ENCODE measurements at regions not wholly inside any gene's neighbourhood (a gene's known extent, or its start where the extent isn't known, plus 50 kb on each side); places are given as distances from the start of the nearest gene placed in this dataset.
A peak's percentile ranks its signal among the peaks of the same experiment; 100 is the strongest.

DNA sequence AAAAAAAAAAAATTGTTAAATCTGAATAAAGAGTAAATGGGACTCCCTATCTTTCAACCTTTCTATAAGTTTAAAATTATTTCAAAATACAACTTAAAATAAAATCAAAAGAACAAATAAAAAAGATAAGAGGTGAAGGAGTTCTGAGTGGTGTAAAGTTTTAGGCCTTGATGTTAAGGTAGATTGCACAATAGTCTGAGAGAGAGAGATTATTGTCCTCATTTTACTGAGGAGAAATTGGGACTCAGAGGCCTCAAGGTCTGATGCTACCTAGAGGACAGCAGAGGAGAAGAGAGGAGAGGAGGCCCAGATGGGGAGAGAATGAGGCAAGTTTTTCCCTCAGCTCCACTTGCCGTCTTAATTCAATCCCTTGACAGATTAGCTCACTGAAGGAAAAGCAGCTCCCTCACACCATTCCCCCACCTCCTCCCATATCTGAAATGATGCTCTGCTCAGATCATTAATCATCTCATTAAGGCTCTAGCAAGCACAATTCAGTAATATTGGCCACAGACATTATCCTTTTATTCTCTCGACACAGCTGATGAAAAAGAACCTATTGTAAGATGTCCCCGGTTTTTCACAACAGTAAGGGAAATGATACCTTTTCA, 106.3 kb upstream of the PTPN13 start:
- Histone ChIP-seq H3K27me3 (replicated peaks; ENCODE audit: insufficient read depth) (no peaks in the 10 kb centered on the region), H3K4me1 (ENCODE audit: control insufficient read depth in 1 of 2, low read depth in 2 of 2) (no peaks in the 10 kb centered on the region), H3K9me3 (no peaks in the 10 kb centered on the region), H3K4me3 (no peak overlapping the region), H3K27ac (no peak overlapping the region), H3K36me3 (no peaks in the 10 kb centered on the region)
- no peak for DNase-seq (ENCODE audit: low spot score)
- ATAC-seq (ENCODE audit: insufficient number of reproducible peaks, low FRiP score, low read depth), result no peak
- TF ChIP-seq, protein P1, sequence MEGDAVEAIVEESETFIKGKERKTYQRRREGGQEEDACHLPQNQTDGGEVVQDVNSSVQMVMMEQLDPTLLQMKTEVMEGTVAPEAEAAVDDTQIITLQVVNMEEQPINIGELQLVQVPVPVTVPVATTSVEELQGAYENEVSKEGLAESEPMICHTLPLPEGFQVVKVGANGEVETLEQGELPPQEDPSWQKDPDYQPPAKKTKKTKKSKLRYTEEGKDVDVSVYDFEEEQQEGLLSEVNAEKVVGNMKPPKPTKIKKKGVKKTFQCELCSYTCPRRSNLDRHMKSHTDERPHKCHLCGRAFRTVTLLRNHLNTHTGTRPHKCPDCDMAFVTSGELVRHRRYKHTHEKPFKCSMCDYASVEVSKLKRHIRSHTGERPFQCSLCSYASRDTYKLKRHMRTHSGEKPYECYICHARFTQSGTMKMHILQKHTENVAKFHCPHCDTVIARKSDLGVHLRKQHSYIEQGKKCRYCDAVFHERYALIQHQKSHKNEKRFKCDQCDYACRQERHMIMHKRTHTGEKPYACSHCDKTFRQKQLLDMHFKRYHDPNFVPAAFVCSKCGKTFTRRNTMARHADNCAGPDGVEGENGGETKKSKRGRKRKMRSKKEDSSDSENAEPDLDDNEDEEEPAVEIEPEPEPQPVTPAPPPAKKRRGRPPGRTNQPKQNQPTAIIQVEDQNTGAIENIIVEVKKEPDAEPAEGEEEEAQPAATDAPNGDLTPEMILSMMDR (IDR thresholded peaks at IDR 0.05), result no peak

DNA sequence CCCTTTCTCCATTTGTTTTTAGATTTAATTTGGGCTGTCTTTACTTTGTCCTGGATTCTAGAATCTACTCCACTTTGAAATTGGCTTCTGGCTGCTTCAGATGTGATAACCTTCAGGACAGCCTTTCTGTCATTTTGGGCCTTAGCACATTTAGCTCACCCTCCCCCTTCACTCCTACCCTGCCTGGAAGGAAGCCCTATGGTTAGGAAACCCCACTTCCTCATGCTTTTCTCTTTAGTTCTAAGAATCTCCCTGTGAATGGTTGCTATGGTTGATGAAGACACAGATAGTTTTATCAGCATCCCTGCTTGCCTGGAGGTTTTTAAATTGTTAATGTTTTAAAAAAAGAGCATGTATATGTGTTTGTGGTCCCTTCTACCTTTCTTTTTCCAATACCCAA, 100.7 kb upstream of the PTPN13 start:
- no peaks in the 10 kb centered on the region for H3K36me3 ChIP-seq
- no peak overlapping the region for H3K4me3 ChIP-seq
- ATAC-seq (ENCODE audit: insufficient number of reproducible peaks, low FRiP score, low read depth) (no peak), DNase-seq (ENCODE audit: low spot score) (no peak)
- no peaks in the 10 kb centered on the region for H3K4me1 ChIP-seq (ENCODE audit: control insufficient read depth in 1 of 2, low read depth in 2 of 2)
- no peak overlapping the region for H3K27ac ChIP-seq
- H3K9me3 ChIP-seq, result no peaks in the 10 kb centered on the region
- TF ChIP-seq, protein P1 (IDR thresholded peaks at IDR 0.05), result no peak
- no peaks in the 10 kb centered on the region for H3K27me3 ChIP-seq (replicated peaks; ENCODE audit: insufficient read depth)

DNA sequence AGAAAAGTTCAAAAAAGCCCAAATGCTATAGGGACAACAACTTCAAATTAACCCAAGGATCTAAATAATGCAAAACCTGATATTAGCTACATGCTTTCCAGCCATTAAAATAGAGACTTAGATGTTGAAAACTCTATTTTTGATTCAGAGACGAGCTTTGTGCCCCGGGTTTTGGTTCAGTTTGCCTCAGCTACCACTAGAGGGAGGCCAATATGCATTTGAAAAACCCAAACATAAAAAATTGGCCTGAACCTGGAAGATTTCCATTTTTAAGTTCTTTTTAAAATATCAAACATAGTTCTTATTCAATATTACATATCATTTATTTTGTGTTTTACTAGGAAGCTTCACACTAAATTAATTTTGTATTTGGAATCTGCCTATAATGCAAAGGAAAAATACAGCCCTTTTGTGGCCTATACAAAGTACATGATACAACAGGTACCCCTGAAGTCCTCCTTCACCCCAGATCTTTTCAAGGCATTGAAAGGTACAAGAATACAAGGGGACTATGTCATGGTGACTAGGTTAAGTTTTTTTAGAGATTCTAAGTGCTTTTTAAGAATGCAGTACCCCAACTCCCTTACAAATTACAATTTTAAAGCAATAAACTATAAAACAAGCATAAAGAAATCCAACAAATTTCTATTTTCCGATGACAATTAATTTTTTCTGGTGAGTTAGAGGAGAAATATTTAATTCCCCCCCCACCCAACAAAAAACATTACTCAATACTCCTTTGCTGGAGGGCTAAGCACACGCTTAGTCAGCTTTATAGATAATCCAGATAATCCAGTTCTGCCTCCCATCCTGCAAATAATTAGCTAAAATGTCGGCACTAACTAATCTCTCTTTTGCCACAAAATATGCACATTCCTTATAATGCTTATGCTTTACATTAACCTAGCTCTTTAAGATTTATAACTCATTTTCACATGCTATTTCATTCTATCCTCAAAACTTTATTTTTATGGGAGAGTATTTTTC, 97.7 kb upstream of the PTPN13 start:
- Histone ChIP-seq H3K4me1 (ENCODE audit: control insufficient read depth in 1 of 2, low read depth in 2 of 2) (no peaks in the 10 kb centered on the region), H3K4me3 (no peak overlapping the region), H3K36me3 (no peaks in the 10 kb centered on the region), H3K27ac (no peak overlapping the region), H3K27me3 (replicated peaks; ENCODE audit: insufficient read depth) (no peaks in the 10 kb centered on the region), H3K9me3 (no peaks in the 10 kb centered on the region)
- DNase-seq (ENCODE audit: low spot score) (no peak), ATAC-seq (ENCODE audit: insufficient number of reproducible peaks, low FRiP score, low read depth) (no peak)
- TF ChIP-seq, protein P1 (IDR thresholded peaks at IDR 0.05), result peak; percentile 83

DNA sequence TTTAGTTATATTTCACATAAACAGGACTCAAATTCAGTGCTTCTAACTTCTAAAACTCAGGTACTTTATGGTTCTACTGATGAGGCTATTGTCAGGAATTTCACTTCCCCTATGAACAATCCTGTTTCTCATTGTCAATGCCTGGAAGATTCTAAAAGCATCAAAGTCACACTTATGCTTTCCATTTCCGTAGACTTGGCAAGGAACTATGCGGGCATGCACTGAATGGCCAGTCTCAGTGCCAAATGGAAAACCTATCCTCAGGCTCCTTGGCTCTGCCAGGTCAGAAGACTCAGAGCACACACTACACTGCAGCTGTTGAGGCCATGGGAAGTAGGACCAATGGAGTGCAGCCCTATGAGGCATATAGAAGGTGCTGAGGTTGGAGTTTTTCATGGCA, 97.0 kb upstream of the PTPN13 start:
- Histone ChIP-seq H3K36me3 (no peaks in the 10 kb centered on the region), H3K9me3 (no peaks in the 10 kb centered on the region), H3K4me1 (ENCODE audit: control insufficient read depth in 1 of 2, low read depth in 2 of 2) (no peaks in the 10 kb centered on the region), H3K27ac (no peak overlapping the region), H3K4me3 (no peak overlapping the region), H3K27me3 (replicated peaks; ENCODE audit: insufficient read depth) (no peaks in the 10 kb centered on the region)
- no peak for ATAC-seq (ENCODE audit: insufficient number of reproducible peaks, low FRiP score, low read depth)
- no peak for DNase-seq (ENCODE audit: low spot score)
- TF ChIP-seq, protein P1 (IDR thresholded peaks at IDR 0.05), result no peak
